Breast epithelium (tissue), 4 donors: ENCODE measurements at regions not wholly inside any gene's neighbourhood (a gene's known extent, or its start where the extent isn't known, plus 50 kb on each side); places are given as distances from the start of the nearest gene placed in this dataset.

Experiments used
- DNase-seq, 2 donors: peaks; one replicate each; pipeline ENCODE4 v3.0.0-alpha.2; 2019; ENCODE audit warnings: low spot score in 2 of 2
- H3K27ac ChIP-seq, 2 donors: fragments of 200-600 bp; sonication (generic) in 1 of 2; one replicate each; pipeline ENCODE4 v1.5.1; 2016 to 2019; ENCODE audit warnings: mild to moderate bottlenecking in 1 of 2
- H3K27me3 ChIP-seq, 2 donors: fragments of 200-600 bp; sonication (generic) in 1 of 2; one replicate each; pipeline versions ENCODE4 v1.5.1 to v1.6.0; 2017 to 2019; ENCODE audit warnings: control low read depth in 1 of 2, mild to moderate bottlenecking in 1 of 2
- H3K36me3 ChIP-seq: fragments of 200-600 bp; one replicate; pipeline ENCODE4 v1.5.1; 2019
- H3K4me1 ChIP-seq, 2 donors: fragments of 200-600 bp; sonication (generic); one replicate each; pipeline ENCODE4 v1.5.1; 2016 to 2019; ENCODE audit warnings: control low read depth in 1 of 2
- H3K4me3 ChIP-seq, 3 donors: fragments of 200-600 bp; sonication (generic); 1 replicate in 2 of 3; 2 replicates in 1 of 3; pipeline ENCODE4 v1.5.1; 2016 to 2019; ENCODE audit warnings: mild to moderate bottlenecking in 3 of 3, moderate library complexity in 2 of 3
- H3K9me3 ChIP-seq, 2 donors: fragments of 200-600 bp; sonication (generic) in 1 of 2; one replicate each; pipeline ENCODE4 v1.5.1; 2016 to 2019; ENCODE audit warnings: control low read depth in 1 of 2
- POLR2A ChIP-seq: fragments of 450-650 bp; IDR thresholded peaks from one replicate; pipeline ENCODE4 v1.6.1; 2016; ENCODE audit warnings: antibody characterized with exemption, mild to moderate bottlenecking, moderate library complexity
- POLR2AphosphoS5 ChIP-seq, 3 donors: sonication (generic); formaldehyde crosslinking; IDR thresholded peaks; one replicate each; pipeline ENCODE4 v1.6.1; 2017; ENCODE audit warnings: antibody characterized with exemption in 3 of 3
- intact Hi-C: fragments of 100-400 bp; cut with DNase I; formaldehyde crosslinking; loops from one replicate; pipeline ENCODE4 v1.15.1; 2023; ENCODE audit warnings: low total_unique reads
- TF ChIP-seq, protein P1 (sequence below), 3 donors: fragments of 450-650 bp; IDR thresholded peaks; one replicate each; pipeline ENCODE4 v1.5.1; 2016 to 2017; ENCODE audit warnings: antibody characterized with exemption in 3 of 3, mild to moderate bottlenecking in 3 of 3, moderate library complexity in 3 of 3

DNA sequence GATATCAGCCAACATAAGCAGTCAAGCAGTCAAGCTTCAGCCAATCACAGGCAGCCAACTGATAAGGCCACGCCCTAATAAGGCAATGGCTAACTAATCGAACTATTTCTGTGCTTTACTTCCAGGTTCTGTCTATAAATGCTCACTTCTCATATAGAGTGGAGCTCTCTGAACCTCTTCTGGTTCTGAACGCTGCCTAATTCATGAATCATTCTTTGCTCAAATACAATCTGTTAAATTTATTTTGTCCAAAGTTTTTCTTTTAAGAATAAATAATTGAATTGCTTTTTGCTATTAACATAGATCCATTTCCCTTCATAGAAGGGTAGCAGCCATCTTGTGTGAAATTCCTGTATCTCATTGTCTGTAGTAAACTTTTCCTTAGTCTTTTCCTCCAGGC is 97.9 kb upstream of the TMEM72 start:
- intact Hi-C loops, result no loop called here
- Histone ChIP-seq H3K9me3 (no peaks in the 10 kb centered on the region), H3K4me3 (no peak overlapping the region)

DNA sequence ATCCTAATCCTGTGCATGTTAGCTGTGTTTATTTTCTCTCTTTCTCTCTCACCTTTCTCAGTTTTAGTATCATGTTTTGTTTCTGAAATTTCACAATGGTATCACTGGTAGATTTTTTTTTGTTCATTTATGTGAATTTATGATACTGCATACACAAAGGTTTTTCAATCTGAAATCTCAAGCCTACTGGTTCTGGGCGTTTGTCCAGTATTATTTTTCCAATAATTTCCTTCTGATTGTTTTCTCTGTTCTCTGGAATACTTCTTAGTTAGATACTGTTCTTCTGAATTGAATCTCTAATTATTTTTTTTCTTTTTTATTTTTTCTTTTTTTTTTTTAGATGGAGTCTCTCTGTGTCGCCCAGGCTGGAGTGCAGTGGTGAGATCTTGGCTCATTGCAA is 96.2 kb upstream of the TMEM72 start:
- no peak for DNase-seq

More for the DNA sequence above, 97.9 kb upstream of the TMEM72 start:
- no peaks in the 10 kb centered on the region for H3K4me1 ChIP-seq
- TF ChIP-seq POLR2A (no peak), POLR2AphosphoS5 (IDR thresholded peaks at IDR 0.05) (no peak)
- TF ChIP-seq, protein P1, sequence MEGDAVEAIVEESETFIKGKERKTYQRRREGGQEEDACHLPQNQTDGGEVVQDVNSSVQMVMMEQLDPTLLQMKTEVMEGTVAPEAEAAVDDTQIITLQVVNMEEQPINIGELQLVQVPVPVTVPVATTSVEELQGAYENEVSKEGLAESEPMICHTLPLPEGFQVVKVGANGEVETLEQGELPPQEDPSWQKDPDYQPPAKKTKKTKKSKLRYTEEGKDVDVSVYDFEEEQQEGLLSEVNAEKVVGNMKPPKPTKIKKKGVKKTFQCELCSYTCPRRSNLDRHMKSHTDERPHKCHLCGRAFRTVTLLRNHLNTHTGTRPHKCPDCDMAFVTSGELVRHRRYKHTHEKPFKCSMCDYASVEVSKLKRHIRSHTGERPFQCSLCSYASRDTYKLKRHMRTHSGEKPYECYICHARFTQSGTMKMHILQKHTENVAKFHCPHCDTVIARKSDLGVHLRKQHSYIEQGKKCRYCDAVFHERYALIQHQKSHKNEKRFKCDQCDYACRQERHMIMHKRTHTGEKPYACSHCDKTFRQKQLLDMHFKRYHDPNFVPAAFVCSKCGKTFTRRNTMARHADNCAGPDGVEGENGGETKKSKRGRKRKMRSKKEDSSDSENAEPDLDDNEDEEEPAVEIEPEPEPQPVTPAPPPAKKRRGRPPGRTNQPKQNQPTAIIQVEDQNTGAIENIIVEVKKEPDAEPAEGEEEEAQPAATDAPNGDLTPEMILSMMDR (IDR thresholded peaks at IDR 0.05), result no peak
- no peaks in the 10 kb centered on the region for H3K36me3 ChIP-seq
- H3K27ac ChIP-seq, result no peak overlapping the region
- H3K27me3 ChIP-seq, result no peaks in the 10 kb centered on the region
- no peak for DNase-seq

DNA sequence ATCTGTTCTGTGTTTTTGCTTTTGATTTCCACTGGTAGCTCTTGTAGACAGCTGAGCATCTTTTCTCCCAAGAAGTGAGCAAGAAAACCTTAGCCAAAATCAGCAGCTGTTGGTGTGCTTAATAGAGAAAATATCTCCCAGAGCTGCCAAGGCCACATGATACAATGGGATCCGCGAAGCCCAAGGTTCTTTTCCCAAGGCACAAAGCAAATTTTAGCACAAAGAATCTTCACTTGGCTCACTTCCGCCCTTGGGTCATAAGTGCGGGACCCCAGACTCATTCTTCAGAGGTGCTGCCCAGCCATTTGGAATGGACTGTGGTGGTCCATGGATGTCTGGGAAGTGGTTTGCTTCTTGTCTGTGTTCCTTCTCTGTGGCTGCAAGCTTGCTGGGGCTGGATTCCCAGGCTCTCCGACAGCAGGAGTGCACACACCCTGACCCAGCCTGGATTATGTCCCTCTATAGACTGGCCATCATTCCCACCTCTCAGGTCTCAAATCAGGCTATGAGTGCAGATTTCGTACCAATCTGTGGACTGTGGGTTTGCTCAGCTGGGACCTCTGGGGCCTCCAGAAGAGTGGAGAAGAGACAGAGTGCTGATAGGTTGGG is 93.0 kb upstream of the TMEM72 start:
- TF ChIP-seq POLR2AphosphoS5 (IDR thresholded peaks at IDR 0.05), result no peak
- intact Hi-C loops, result no loop called here
- peak overlapping the region in 1 of 2 donors; percentile 55 for H3K27ac ChIP-seq

More for the DNA sequence above, 96.2 kb upstream of the TMEM72 start:
- no peak overlapping the region for H3K27ac ChIP-seq
- H3K4me3 ChIP-seq, result no peak overlapping the region
- H3K9me3 ChIP-seq, result no peaks in the 10 kb centered on the region
- TF ChIP-seq, protein P1 (IDR thresholded peaks at IDR 0.05), result no peak
- TF ChIP-seq POLR2AphosphoS5 (IDR thresholded peaks at IDR 0.05) (no peak), POLR2A (no peak)
- H3K4me1 ChIP-seq, result no peaks in the 10 kb centered on the region
- intact Hi-C loops, result no loop called here
- no peaks in the 10 kb centered on the region for H3K36me3 ChIP-seq
- H3K27me3 ChIP-seq, result no peaks in the 10 kb centered on the region

DNA sequence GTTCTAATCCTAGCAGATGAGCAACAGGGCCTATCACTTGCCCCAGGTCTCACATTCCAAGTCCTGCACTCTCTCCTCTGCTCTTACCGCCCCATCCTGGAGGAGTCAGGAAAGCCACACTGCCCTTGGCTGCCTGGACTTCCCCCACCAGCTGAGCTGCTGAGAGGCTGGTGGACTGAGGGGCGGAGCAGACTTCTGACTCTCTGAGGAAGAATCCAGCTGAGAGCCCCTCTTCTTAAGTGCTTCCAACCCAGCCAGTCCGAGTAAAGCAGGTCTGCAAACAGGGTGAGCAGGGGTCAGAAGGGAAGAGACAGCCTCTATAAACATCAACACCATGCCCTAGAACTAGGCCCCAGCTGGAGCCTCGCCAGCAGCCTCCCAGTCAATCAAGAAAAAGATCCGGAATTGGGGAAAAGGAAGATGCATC is 92.4 kb upstream of the TMEM72 start:
- no peak for DNase-seq
- H3K9me3 ChIP-seq, result no peaks in the 10 kb centered on the region
- H3K27me3 ChIP-seq, result no peaks in the 10 kb centered on the region
- intact Hi-C loops, result no loop called here
- TF ChIP-seq POLR2A (no peak), POLR2AphosphoS5 (IDR thresholded peaks at IDR 0.05) (no peak)
- TF ChIP-seq, protein P1 (IDR thresholded peaks at IDR 0.05), result no peak
- no peak overlapping the region for H3K4me3 ChIP-seq
- H3K27ac ChIP-seq, result peak overlapping the region in 1 of 2 donors; percentile 55
- no peaks in the 10 kb centered on the region for H3K4me1 ChIP-seq
- H3K36me3 ChIP-seq, result no peaks in the 10 kb centered on the region

More for the DNA sequence above, 93.0 kb upstream of the TMEM72 start:
- no peak for DNase-seq
- Histone ChIP-seq H3K4me3 (no peak overlapping the region), H3K36me3 (no peaks in the 10 kb centered on the region), H3K4me1 (no peaks in the 10 kb centered on the region), H3K27me3 (no peaks in the 10 kb centered on the region), H3K9me3 (no peaks in the 10 kb centered on the region)

DNA sequence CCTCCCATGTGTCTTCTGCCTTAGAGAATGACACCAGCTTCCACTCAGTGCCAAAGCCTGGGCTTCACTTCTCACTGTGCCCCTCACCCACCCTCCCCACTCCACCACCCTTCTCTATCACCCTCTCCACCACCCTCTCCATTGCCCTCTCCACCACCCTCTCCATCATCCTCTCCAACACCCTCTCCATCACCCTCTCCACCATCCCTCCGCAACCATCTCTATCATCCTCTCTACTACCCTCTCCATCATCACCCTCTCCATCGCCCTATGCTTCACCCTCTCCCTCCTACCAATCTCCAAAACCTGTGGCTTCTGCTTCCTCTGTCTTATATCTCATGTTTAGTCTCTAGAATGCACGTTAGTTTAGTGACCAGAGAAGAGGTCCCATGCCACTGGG is 91.0 kb upstream of the TMEM72 start:
- TF ChIP-seq POLR2AphosphoS5 (IDR thresholded peaks at IDR 0.05) (no peak), POLR2A (no peak)
- TF ChIP-seq, protein P1 (IDR thresholded peaks at IDR 0.05), result no peak
- no peaks in the 10 kb centered on the region for H3K36me3 ChIP-seq
- no peaks in the 10 kb centered on the region for H3K27me3 ChIP-seq
- intact Hi-C loops, result no loop called here
- H3K27ac ChIP-seq, result no peak overlapping the region
- no peak for DNase-seq
- H3K9me3 ChIP-seq, result no peaks in the 10 kb centered on the region
- H3K4me1 ChIP-seq, result no peaks in the 10 kb centered on the region
- no peak overlapping the region for H3K4me3 ChIP-seq
